ENCODE measurements at regions not wholly inside any gene's neighbourhood (a gene's known extent, or its start where the extent isn't known, plus 50 kb on each side); places are given as distances from the start of the nearest gene placed in this dataset.

GRCh38 chr6:43952746-43953145 lies 174.5 kb downstream of the MRPL14 start:
- no peaks in the 10 kb centered on the region for H3K4me1 ChIP-seq
- H3K27me3 ChIP-seq (ENCODE audit: low read depth) = no peaks in the 10 kb centered on the region; the same call in 1 of the 2 replicates
- DNase-seq (ENCODE audit: low spot score in 2 of 2) = peak in 1 of 2 experiments; percentile 41
- H3K4me3 ChIP-seq = no peak overlapping the region
- no peaks in the 10 kb centered on the region for H3K9me3 ChIP-seq
- no peaks in the 10 kb centered on the region for H3K36me3 ChIP-seq (replicated peaks)
- in situ Hi-C loops (cut with MboI; ENCODE audit: low sequenced_read_pairs) = no loop called here

GRCh38 chr6:43951756-43952675 lies 175.2 kb downstream of the MRPL14 start:
- no peaks in the 10 kb centered on the region; the same call in 1 of the 2 replicates for H3K27me3 ChIP-seq (ENCODE audit: low read depth)
- H3K4me1 ChIP-seq = no peaks in the 10 kb centered on the region
- in situ Hi-C loops (cut with MboI; ENCODE audit: low sequenced_read_pairs) = no loop called here
- no peaks in the 10 kb centered on the region for H3K9me3 ChIP-seq
- no peak for DNase-seq (ENCODE audit: low spot score in 2 of 2)
- no peaks in the 10 kb centered on the region for H3K36me3 ChIP-seq (replicated peaks)
- H3K4me3 ChIP-seq = no peak overlapping the region

GRCh38 chr6:43951063-43951755 lies 176.0 kb downstream of the MRPL14 start:
- H3K4me1 ChIP-seq = no peaks in the 10 kb centered on the region
- no peak overlapping the region for H3K4me3 ChIP-seq
- H3K9me3 ChIP-seq = no peaks in the 10 kb centered on the region
- no peaks in the 10 kb centered on the region; the same call in 1 of the 2 replicates for H3K27me3 ChIP-seq (ENCODE audit: low read depth)
- peak in 1 of 2 experiments; percentile 47 for DNase-seq (ENCODE audit: low spot score in 2 of 2)
- in situ Hi-C loops (cut with MboI; ENCODE audit: low sequenced_read_pairs) = no loop called here
- H3K36me3 ChIP-seq (replicated peaks) = no peaks in the 10 kb centered on the region

GRCh38 chr6:43950731-43951062 lies 176.6 kb downstream of the MRPL14 start:
- H3K4me1 ChIP-seq = no peaks in the 10 kb centered on the region
- in situ Hi-C loops (cut with MboI; ENCODE audit: low sequenced_read_pairs) = no loop called here
- H3K4me3 ChIP-seq = no peak overlapping the region
- H3K36me3 ChIP-seq (replicated peaks) = no peaks in the 10 kb centered on the region
- H3K27me3 ChIP-seq (ENCODE audit: low read depth) = no peaks in the 10 kb centered on the region
- H3K9me3 ChIP-seq = peaks cover under 1% of the 10 kb centered on the region; the same call in 1 of the 2 replicates
- DNase-seq (ENCODE audit: low spot score in 2 of 2) = no peak

GRCh38 chr6:43950051-43950605 lies 177.1 kb downstream of the MRPL14 start:
- no peak for DNase-seq (ENCODE audit: low spot score in 2 of 2)

GRCh38 chr6:43949551-43949991 lies 177.7 kb downstream of the MRPL14 start:
- no peaks in the 10 kb centered on the region; the same call in 1 of the 2 replicates for H3K27me3 ChIP-seq (ENCODE audit: low read depth)
- H3K4me3 ChIP-seq = no peak overlapping the region
- no peaks in the 10 kb centered on the region for H3K4me1 ChIP-seq
- in situ Hi-C loops (cut with MboI; ENCODE audit: low sequenced_read_pairs) = no loop called here
- H3K9me3 ChIP-seq = peaks cover 5% of the 10 kb centered on the region
- no peaks in the 10 kb centered on the region for H3K36me3 ChIP-seq (replicated peaks)
- no peak for DNase-seq (ENCODE audit: low spot score in 2 of 2)

More at GRCh38 chr6:43950051-43950605, 177.1 kb downstream of the MRPL14 start:
- no peak overlapping the region for H3K4me3 ChIP-seq
- in situ Hi-C loops (cut with MboI; ENCODE audit: low sequenced_read_pairs) = no loop called here
- no peaks in the 10 kb centered on the region for H3K4me1 ChIP-seq
- H3K27me3 ChIP-seq (ENCODE audit: low read depth) = no peaks in the 10 kb centered on the region; the same call in 1 of the 2 replicates
- no peaks in the 10 kb centered on the region for H3K36me3 ChIP-seq (replicated peaks)
- H3K9me3 ChIP-seq = peaks cover 5% of the 10 kb centered on the region

GRCh38 chr6:43948527-43949485 lies 178.4 kb downstream of the MRPL14 start:
- H3K4me3 ChIP-seq = no peak overlapping the region
- H3K36me3 ChIP-seq (replicated peaks) = no peaks in the 10 kb centered on the region
- DNase-seq (ENCODE audit: low spot score in 2 of 2) = no peak
- in situ Hi-C loops (cut with MboI; ENCODE audit: low sequenced_read_pairs) = no loop called here
- no peaks in the 10 kb centered on the region for H3K4me1 ChIP-seq
- H3K9me3 ChIP-seq = peaks cover 5% of the 10 kb centered on the region
- no peaks in the 10 kb centered on the region; the same call in 1 of the 2 replicates for H3K27me3 ChIP-seq (ENCODE audit: low read depth)

- H3K36me3 ChIP-seq (replicated peaks) = no peaks in the 10 kb centered on the region
- H3K4me1 ChIP-seq = no peaks in the 10 kb centered on the region
- no peak overlapping the region for H3K4me3 ChIP-seq
- H3K9me3 ChIP-seq = peaks cover 5% of the 10 kb centered on the region
- no peak for DNase-seq (ENCODE audit: low spot score in 2 of 2)
- in situ Hi-C loops (cut with MboI; ENCODE audit: low sequenced_read_pairs) = no loop called here
- H3K27me3 ChIP-seq (ENCODE audit: low read depth) = no peaks in the 10 kb centered on the region; the same call in 1 of the 2 replicates
These were observed 177.8 kb downstream of the VEGFA start for GRCh38 chr6:43947860-43948259.

GRCh38 chr6:43946641-43947363 lies 176.8 kb downstream of the VEGFA start:
- H3K27me3 ChIP-seq (ENCODE audit: low read depth) = no peaks in the 10 kb centered on the region; the same call in 1 of the 2 replicates
- H3K9me3 ChIP-seq = peaks cover 5% of the 10 kb centered on the region
- in situ Hi-C loops (cut with MboI; ENCODE audit: low sequenced_read_pairs) = no loop called here
- H3K4me3 ChIP-seq = no peak overlapping the region
- DNase-seq (ENCODE audit: low spot score in 2 of 2) = no peak
- no peaks in the 10 kb centered on the region for H3K4me1 ChIP-seq
- H3K36me3 ChIP-seq (replicated peaks) = no peaks in the 10 kb centered on the region

- in situ Hi-C loops (cut with MboI; ENCODE audit: low sequenced_read_pairs) = no loop called here
These were observed 175.7 kb downstream of the VEGFA start for GRCh38 chr6:43945768-43946080.

GRCh38 chr6:43944908-43945767 lies 175.1 kb downstream of the VEGFA start:
- Histone ChIP-seq H3K27me3 (ENCODE audit: low read depth) (no peaks in the 10 kb centered on the region; the same call in 1 of the 2 replicates), H3K9me3 (peaks cover 5% of the 10 kb centered on the region), H3K4me1 (no peaks in the 10 kb centered on the region), H3K4me3 (no peak overlapping the region), H3K36me3 (replicated peaks) (no peaks in the 10 kb centered on the region)
- no peak for DNase-seq (ENCODE audit: low spot score in 2 of 2)
- in situ Hi-C loops (cut with MboI; ENCODE audit: low sequenced_read_pairs) = no loop called here

More at GRCh38 chr6:43945768-43946080, 175.7 kb downstream of the VEGFA start:
- H3K9me3 ChIP-seq = peaks cover 5% of the 10 kb centered on the region
- H3K36me3 ChIP-seq (replicated peaks) = no peaks in the 10 kb centered on the region
- no peaks in the 10 kb centered on the region for H3K4me1 ChIP-seq
- H3K4me3 ChIP-seq = no peak overlapping the region
- no peaks in the 10 kb centered on the region; the same call in 1 of the 2 replicates for H3K27me3 ChIP-seq (ENCODE audit: low read depth)
- no peak for DNase-seq (ENCODE audit: low spot score in 2 of 2)

- Histone ChIP-seq H3K27me3 (ENCODE audit: low read depth) (no peaks in the 10 kb centered on the region; the same call in 1 of the 2 replicates), H3K9me3 (peaks cover 5% of the 10 kb centered on the region), H3K36me3 (replicated peaks) (no peaks in the 10 kb centered on the region), H3K4me3 (no peak overlapping the region), H3K4me1 (no peaks in the 10 kb centered on the region)
- no peak for DNase-seq (ENCODE audit: low spot score in 2 of 2)
- in situ Hi-C loops (cut with MboI; ENCODE audit: low sequenced_read_pairs) = no loop called here
These were observed 173.8 kb downstream of the VEGFA start for GRCh38 chr6:43943781-43944250.

All from HAP-1 (cell line).